ENCODE measurements at regions not wholly inside any gene's neighbourhood (a gene's known extent, or its start where the extent isn't known, plus 50 kb on each side); places are given as distances from the start of the nearest gene placed in this dataset.
"Not testable (repeated sequence)": the region's sequence is repeated elsewhere in the genome, so short reads cannot be mapped to it uniquely, and the experiment has no call there.

GRCh38 chr5:28301712-28302111 is 1263.3 kb upstream of the CDH9 start:
- peak in 1 of 2 donors; percentile 89 for DNase-seq (ENCODE audit: low read depth in 1 of 2, low spot score in 1 of 2)
- TF ChIP-seq CTCF (IDR thresholded peaks at IDR 0.05; ENCODE audit: low read depth, low read length) = no peak
- H3K27me3 ChIP-seq = no peaks in the 10 kb centered on the region
- no peaks in the 10 kb centered on the region for H3K36me3 ChIP-seq
- H3K4me3 ChIP-seq = no peak overlapping the region
- no peak overlapping the region for H3K27ac ChIP-seq
- H3K4me1 ChIP-seq (ENCODE audit: low read depth) = no peaks in the 10 kb centered on the region
- H3K9me3 ChIP-seq (ENCODE audit: low read depth) = no peaks in the 10 kb centered on the region

GRCh38 chr5:28296254-28297013 is 1258.0 kb upstream of the CDH9 start:
- Histone ChIP-seq H3K36me3 (no peaks in the 10 kb centered on the region), H3K27me3 (no peaks in the 10 kb centered on the region), H3K4me3 (no peak overlapping the region), H3K4me1 (ENCODE audit: low read depth) (no peaks in the 10 kb centered on the region), H3K9me3 (ENCODE audit: low read depth) (no peaks in the 10 kb centered on the region), H3K27ac (no peak overlapping the region)
- no peak for TF ChIP-seq CTCF (IDR thresholded peaks at IDR 0.05; ENCODE audit: low read depth, low read length)
- no peak for DNase-seq (ENCODE audit: low read depth in 1 of 2, low spot score in 1 of 2)

GRCh38 chr5:28287021-28287420 is 1248.6 kb upstream of the CDH9 start:
- not testable (repeated sequence) for H3K27ac ChIP-seq; H3K4me1 ChIP-seq (ENCODE audit: low read depth); H3K27me3 ChIP-seq; H3K4me3 ChIP-seq; DNase-seq (ENCODE audit: low read depth in 1 of 2, low spot score in 1 of 2); H3K9me3 ChIP-seq (ENCODE audit: low read depth); H3K36me3 ChIP-seq

DNA sequence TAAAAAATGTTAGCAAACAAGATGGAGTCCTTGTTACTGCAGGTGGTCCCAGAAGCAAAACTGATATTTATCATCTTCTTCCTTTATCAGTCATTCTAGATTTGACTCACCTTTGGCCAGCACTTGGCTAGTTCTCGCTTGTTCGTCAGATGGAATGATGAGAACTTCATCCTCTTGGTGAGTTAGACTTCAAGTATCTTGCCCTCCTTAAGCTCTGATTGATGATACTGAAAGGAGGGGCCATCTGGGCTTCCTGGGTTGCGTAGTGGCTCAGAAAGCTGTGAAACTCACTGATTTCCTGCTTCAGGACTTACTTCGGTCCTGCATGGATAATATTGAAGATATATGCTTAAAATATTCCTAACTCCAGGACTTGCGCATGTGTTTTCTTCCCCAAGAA is 1248.2 kb upstream of the CDH9 start:
- DNase-seq (ENCODE audit: low read depth in 1 of 2, low spot score in 1 of 2) = no peak
- Histone ChIP-seq H3K27me3 (no peaks in the 10 kb centered on the region), H3K4me1 (ENCODE audit: low read depth) (no peaks in the 10 kb centered on the region), H3K9me3 (ENCODE audit: low read depth) (no peaks in the 10 kb centered on the region), H3K36me3 (no peaks in the 10 kb centered on the region), H3K4me3 (no peak overlapping the region), H3K27ac (no peak overlapping the region)
- no peak for TF ChIP-seq CTCF (IDR thresholded peaks at IDR 0.05; ENCODE audit: low read depth, low read length)

GRCh38 chr5:28284788-28285187 is 1246.4 kb upstream of the CDH9 start:
- Histone ChIP-seq H3K27ac (no peak overlapping the region), H3K36me3 (no peaks in the 10 kb centered on the region), H3K4me3 (no peak overlapping the region), H3K4me1 (ENCODE audit: low read depth) (no peaks in the 10 kb centered on the region), H3K27me3 (no peaks in the 10 kb centered on the region), H3K9me3 (ENCODE audit: low read depth) (no peaks in the 10 kb centered on the region)
- no peak for DNase-seq (ENCODE audit: low read depth in 1 of 2, low spot score in 1 of 2)
- TF ChIP-seq CTCF (IDR thresholded peaks at IDR 0.05; ENCODE audit: low read depth, low read length) = no peak

DNA sequence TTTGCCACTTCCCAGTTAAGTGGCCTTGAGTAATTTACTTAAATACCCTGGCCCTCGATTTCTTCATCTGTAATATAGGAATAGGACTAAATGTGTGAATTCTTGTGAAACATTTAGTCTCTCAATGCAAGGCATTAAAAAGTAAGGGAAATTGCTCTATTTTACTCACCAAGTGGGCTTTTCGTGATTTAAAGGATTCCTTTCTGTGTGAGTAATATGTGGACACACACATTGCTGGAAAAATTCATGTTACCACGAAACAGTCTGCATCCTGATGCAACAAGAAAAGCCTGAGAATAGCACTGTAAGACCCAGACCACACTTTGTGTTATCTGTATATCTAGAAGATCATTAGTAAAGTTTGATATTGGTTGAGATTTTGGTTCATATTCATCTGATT is 1243.0 kb upstream of the CDH9 start:
- H3K36me3 ChIP-seq = no peaks in the 10 kb centered on the region
- no peaks in the 10 kb centered on the region for H3K27me3 ChIP-seq
- H3K4me3 ChIP-seq = no peak overlapping the region
- H3K9me3 ChIP-seq (ENCODE audit: low read depth) = no peaks in the 10 kb centered on the region
- no peaks in the 10 kb centered on the region for H3K4me1 ChIP-seq (ENCODE audit: low read depth)
- DNase-seq (ENCODE audit: low read depth in 1 of 2, low spot score in 1 of 2) = peak in 1 of 2 donors; percentile 25
- TF ChIP-seq CTCF (IDR thresholded peaks at IDR 0.05; ENCODE audit: low read depth, low read length) = no peak
- no peak overlapping the region for H3K27ac ChIP-seq

All from cardiac muscle cell (in vitro differentiated cells and primary cell).